HG03571 (cell line): ENCODE measurements at regions not wholly inside any gene's neighbourhood (a gene's known extent, or its start where the extent isn't known, plus 50 kb on each side); places are given as distances from the start of the nearest gene placed in this dataset.

Experiments
- ATAC-seq: cut with Tn5 transposase; IDR thresholded peaks from one replicate; pipeline ENCODE4 v1.9.1; 2021; ENCODE audit not compliant: unreplicated experiment

DNA sequence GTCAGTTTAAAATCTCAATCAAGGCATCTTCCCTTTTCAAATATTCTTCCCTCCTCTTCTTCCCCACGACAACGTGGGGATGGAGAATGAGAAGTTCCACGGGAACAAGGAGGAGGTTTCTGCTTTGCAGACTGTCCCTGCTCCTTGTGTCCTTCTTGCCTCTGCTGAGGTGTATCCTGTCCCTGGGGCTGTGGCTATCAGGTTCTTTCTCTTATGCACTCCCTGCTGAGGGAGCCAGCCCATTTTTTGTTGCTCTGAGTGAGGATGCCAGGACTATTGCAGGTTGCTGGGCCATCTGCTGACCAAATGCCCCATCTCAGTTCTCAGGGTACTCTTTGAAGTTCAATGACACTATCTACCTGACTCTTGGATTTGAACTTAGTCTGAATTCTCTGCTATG, 533.6 kb downstream of the RNF144B start:
- ATAC-seq: no peak

DNA sequence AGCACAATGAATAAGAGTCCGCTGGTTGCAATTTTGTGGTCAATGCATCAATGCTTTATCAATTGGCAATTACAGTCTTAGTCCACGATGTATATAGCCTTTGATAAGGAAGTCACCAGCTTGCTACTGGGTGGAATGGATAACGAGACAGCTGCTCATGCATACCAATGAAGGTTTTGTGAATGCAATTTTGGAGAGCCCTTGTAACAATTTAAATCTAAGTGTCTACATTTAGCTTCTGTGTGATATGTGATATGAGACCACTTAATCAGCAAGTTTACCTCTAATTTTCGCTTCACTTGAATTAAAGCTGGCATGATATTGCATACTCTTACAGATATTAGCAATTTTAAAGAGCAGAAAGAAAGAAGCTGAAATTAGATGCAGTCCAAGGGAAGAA, 543.9 kb downstream of the RNF144B start:
- no peak for ATAC-seq

- no peak for ATAC-seq
Observed at GRCh38 chr6:18958146-18958545, 571.0 kb downstream of the RNF144B start.

DNA sequence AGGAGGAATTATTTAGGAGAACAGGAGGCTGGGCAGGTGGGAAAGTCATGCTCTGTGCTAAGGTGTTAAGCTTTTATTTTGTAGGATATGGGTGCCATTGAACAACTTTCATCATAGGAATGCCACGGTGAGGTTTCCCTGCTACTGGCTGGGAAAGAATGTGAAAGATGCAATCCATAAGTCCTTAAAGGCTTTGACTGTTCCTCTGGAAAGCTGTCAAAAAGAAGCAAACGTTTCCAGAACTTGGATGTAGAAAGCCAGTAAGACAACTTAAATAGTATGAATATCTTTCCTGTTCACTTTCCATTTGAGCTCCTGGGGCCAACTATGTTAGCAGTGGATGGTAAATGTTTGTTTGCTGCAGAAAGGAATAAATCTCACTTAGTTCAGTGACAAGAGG, 574.4 kb downstream of the RNF144B start:
- ATAC-seq: no peak

DNA sequence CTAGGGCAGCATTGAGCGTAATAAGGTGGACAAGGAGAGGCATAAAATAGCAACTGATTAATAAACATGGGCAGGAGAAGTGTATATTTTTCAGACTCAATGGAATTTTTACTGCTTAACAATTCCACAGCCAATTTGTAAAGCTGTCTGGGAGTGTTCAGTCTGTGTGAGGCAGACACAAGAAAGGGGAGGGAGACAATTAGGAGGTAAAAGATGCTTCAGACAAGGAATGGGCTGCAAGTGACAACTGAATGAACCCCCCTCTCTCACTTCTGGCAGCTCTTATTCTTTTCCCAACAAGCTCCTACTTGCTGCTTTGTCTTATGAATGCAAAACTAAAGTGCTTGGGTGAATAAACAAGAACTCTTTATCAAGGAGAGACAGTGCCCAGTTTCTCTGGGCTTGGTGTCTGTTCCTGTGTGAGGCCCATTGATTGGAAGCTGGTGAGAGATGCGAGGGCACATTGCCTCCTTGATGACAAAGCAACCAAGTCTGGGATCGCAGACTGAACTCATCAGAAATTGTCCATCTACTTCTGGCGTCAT, 575.3 kb downstream of the RNF144B start:
- no peak for ATAC-seq

GRCh38 chr6:18963439-18963838, 576.3 kb downstream of the RNF144B start:
- ATAC-seq: no peak

DNA sequence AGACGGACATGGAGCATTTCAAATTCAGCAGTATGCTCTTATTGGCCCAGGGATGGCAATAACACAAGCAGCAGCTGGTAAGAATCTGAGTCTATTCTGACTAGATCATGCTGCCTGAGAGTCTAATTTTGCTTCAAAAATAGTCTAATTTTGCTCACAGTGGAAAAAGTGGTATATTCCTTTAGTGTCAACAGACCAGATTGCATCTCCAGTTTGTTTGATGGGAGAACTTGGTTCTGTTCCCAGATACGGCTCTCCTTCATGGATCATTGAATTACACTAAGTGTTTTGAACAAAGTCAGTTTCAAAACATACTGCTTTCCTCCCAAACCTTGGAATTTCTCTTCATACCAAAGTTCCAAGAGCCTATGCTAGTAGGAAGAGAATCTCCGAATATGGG, 586.1 kb downstream of the RNF144B start:
- no peak for ATAC-seq

DNA sequence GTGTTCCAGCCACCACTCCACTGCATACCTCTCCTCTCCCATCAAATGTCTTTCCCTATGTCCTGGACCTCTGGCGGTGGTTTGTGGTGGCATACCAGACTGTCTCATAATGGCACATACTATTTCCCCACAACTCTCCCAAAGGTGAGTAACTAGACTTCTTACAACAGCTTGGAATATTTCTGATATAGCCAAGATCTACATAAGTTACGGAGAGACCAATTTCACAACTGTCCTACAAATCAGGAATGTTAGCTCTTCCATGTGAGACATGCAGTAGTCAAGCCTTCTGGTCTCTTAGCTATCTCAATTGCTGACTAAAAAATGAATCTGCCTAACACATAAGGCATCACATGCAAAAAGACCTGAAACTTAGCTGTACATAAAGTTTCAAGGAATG, 588.9 kb downstream of the RNF144B start:
- ATAC-seq: no peak

DNA sequence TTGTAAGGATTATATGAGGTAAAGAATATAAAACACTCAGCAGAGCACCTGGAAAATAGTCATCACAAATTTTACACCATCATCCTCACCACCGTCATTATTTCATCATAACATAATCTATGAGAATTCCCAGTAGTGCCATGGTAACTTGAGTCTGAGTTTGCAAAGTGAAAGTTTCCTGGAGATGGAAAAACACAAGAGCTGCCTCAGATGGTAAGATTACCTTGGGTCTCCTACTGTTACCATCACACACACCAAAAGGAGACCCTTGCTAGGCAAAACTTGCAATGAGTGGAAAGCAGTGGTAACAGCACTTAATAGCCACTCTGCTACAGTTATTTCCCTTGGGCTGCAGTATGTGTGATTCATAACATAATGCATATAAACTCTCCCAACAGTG, 589.8 kb downstream of the RNF144B start:
- ATAC-seq: no peak

- no peak for ATAC-seq
Observed at GRCh38 chr6:18978337-18979128, 591.4 kb downstream of the RNF144B start.

DNA sequence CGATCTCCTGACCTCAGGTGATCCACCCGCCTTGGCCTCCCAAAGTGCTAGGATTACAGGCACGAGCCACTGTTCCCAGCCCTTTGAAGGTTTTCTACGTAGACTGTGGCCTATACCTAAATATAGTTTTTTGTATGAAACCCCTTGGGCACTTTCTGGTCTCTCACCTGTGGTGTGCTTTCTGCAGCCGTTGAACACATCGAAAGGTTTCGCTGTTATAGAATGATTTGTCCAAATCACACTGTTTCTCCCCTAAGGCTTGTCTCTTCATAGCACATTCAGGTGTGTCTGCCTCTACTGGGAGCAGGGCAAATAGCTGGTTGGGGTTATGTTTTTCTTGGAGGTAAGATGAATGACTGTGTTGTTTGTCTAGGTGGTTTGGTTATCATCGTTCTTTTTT, 597.9 kb downstream of the RNF144B start:
- no peak for ATAC-seq

GRCh38 chr6:18985996-18986395, 598.8 kb downstream of the RNF144B start:
- no peak for ATAC-seq

DNA sequence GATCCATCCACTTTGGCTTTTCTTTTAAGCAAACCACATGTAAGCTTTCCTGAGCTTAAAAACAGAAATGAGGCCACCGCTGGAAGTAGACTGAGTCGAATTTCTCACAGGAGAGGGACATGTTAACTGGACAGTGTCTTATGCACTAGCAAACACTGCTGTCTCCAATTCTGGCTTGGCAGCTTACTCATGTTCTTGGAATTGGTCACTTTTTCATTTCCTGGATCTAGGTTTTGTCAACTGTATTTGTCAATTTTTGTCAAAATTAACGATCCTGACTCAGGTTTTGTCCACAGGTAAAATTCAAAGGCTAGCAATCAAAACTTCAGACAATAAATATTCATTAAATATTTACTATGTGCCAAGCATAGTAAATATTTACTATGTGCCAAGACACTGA, 601.5 kb downstream of the RNF144B start:
- no peak for ATAC-seq

- no peak for ATAC-seq
Observed at GRCh38 chr6:18990059-18990978, 603.2 kb downstream of the RNF144B start.

DNA sequence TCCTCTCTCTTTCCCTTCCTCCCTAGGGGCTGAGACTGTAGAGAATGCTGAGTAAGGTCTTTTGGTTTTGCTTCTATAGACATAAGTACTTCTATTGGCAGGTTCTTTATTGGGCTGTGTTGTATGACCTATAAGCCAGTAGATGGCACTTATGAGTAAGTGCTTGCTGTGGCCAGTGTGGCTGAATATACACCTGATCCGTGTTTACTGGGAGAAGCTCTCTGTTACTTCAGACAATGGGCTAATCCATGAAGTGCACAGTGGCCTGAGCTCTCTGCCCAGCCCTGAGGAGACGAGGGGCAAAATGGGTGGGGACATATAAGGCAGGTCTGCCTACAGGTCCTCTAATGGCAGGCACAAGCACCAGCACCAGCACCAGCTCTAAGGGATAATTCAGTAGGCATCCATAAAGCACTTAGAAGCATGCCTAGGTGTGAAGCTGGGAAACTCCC, 610.3 kb downstream of the RNF144B start:
- peak; percentile 75 for ATAC-seq

- ATAC-seq: no peak
Observed at GRCh38 chr6:19002976-19003560, 615.9 kb downstream of the RNF144B start.

- ATAC-seq: no peak
Observed at GRCh38 chr6:19004176-19004575, 617.0 kb downstream of the RNF144B start.

DNA sequence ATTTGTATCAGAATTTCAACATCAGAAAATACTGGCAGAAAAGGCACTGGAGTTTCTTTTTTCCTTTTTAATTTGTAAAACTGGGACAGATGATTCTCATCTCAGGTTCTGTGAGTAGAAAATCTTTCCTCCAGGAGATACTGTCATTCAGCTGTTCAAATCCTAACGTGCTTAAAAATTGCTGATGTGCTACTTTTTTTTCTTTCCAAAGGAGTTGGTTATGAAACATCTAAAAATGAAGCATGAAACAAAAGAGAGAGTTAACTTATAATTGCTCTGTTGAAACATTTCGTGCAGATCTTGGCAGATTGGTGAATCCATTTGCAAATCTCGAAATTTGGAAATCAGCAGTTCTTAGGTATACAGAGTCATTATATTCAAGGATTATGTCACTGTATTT, 622.6 kb downstream of the RNF144B start:
- no peak for ATAC-seq

GRCh38 chr6:19013026-19013705, 626.0 kb downstream of the RNF144B start:
- no peak for ATAC-seq

DNA sequence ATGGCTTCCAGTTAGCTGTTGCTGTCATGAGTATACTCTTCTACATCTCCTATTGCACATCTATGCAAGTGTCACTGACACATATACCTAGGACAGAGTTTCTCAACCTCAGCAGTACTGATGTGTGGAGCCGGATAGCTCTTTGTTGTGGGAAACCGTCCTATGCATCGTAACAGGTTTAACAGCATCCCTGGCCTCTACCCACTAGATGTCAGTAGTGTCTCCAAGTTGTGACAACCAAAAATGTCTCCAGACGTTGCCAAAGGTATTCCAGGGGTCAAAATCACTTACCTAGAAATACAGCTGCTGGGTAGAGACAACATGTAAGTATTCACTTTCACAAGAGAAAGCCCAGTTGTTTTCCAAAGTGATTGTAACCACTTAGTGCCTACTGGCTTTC, 637.6 kb downstream of the RNF144B start:
- ATAC-seq: no peak

- ATAC-seq: no peak
Observed at GRCh38 chr6:19028201-19028600, 641.1 kb downstream of the RNF144B start.
